T-cell (primary cell): ENCODE measurements at regions not wholly inside any gene's neighbourhood (a gene's known extent, or its start where the extent isn't known, plus 50 kb on each side); places are given as distances from the start of the nearest gene placed in this dataset.

Experiments used
- ATAC-seq, 4 experiments: fragments of 200-7000 bp in 3 of 4; fragments of 150-1000 bp in 1 of 4; cut with Tn5 transposase; replicated peaks in 1 of 4; 1 replicate in 3 of 4; 2 replicates in 1 of 4; pipeline ENCODE4 v1.10.0; 2021; ENCODE audit warnings: moderate library complexity in 3 of 4, mild to moderate bottlenecking in 2 of 4, moderate number of reproducible peaks in 1 of 4
- CTCF ChIA-PET, 2 donors: fragments of 300-600 bp; sonication (Branson Sonifier 250); formaldehyde crosslinking; loops; one replicate each; lab custom pipeline; 2022; ENCODE audit warnings: antibody characterized with exemption in 2 of 2; lab: Charles Lee
- POLR2A ChIA-PET, 2 donors: fragments of 300-600 bp; sonication (Branson Sonifier 250); formaldehyde crosslinking; loops; one replicate each; lab custom pipeline; 2022; ENCODE audit warnings: antibody characterized with exemption in 2 of 2; lab: Charles Lee
- DNase-seq, 35 experiments: peaks; one replicate each; pipeline versions ENCODE4 v3.0.0 to v3.0.0-alpha.2; 2013 to 2023
- H3K27ac ChIP-seq: one replicate; pipeline ENCODE4 v1.5.1; 2013; ENCODE audit warnings: low read length
- H3K27me3 ChIP-seq, 2 experiments: replicated peaks in 1 of 2; 1 replicate in 1 of 2; 2 replicates in 1 of 2; pipeline versions ENCODE4 v1.6.1 to v1.7.0; 2013; ENCODE audit warnings: low read length in 1 of 2, mixed read lengths in 1 of 2; ENCODE audit not compliant: control insufficient read depth in 2 of 2, insufficient read depth in 2 of 2; ENCODE audit errors: extremely low read depth in 1 of 2
- H3K36me3 ChIP-seq, 2 donors: 1 replicate in 1 of 2; 2 replicates in 1 of 2; pipeline versions ENCODE4 v1.6.1 to v1.7.0; 2013; ENCODE audit warnings: low read length in 1 of 2; ENCODE audit not compliant: control insufficient read depth in 2 of 2, insufficient read depth in 1 of 2; ENCODE audit errors: extremely low read depth in 1 of 2
- H3K4me1 ChIP-seq, 2 experiments: 1 replicate in 1 of 2; 2 replicates in 1 of 2; pipeline versions ENCODE4 v1.6.1 to v1.7.0; 2013; ENCODE audit warnings: low read length in 2 of 2, mixed read lengths in 1 of 2; ENCODE audit not compliant: insufficient read depth in 2 of 2, control insufficient read depth in 1 of 2; ENCODE audit errors: extremely low read depth in 1 of 2
- H3K4me3 ChIP-seq, 2 donors: 1 replicate in 1 of 2; 2 replicates in 1 of 2; pipeline versions ENCODE4 v1.5.1 to v1.7.0; 2013; ENCODE audit warnings: mild to moderate bottlenecking in 2 of 2, low read length in 1 of 2, moderate library complexity in 1 of 2; ENCODE audit not compliant: control insufficient read depth in 1 of 2; ENCODE audit errors: extremely low read depth in 1 of 2
- H3K9me3 ChIP-seq: 2 replicates; pipeline ENCODE4 v1.7.0; 2013
- H3K27ac Mint-ChIP-seq, 2 donors: one replicate each; pipeline ENCODE4 v1.8.0; 2020 to 2021; ENCODE audit warnings: mild to moderate bottlenecking in 2 of 2, mixed read lengths in 2 of 2
- H3K27me3 Mint-ChIP-seq, 2 donors: one replicate each; pipeline ENCODE4 v1.8.0; 2021 to 2022; ENCODE audit warnings: mixed read lengths in 2 of 2
- H3K36me3 Mint-ChIP-seq: one replicate; pipeline ENCODE4 v1.8.0; 2021; ENCODE audit warnings: mixed read lengths
- H3K4me1 Mint-ChIP-seq, 3 donors: one replicate each; pipeline ENCODE4 v1.8.0; 2020 to 2022; ENCODE audit warnings: mixed read lengths in 3 of 3, mild to moderate bottlenecking in 1 of 3
- H3K4me3 Mint-ChIP-seq, 3 donors: one replicate each; pipeline ENCODE4 v1.8.0; 2020 to 2022; ENCODE audit warnings: mild to moderate bottlenecking in 3 of 3, mixed read lengths in 3 of 3, moderate library complexity in 3 of 3
- H3K9me3 Mint-ChIP-seq, 3 donors: one replicate each; pipeline ENCODE4 v1.8.0; 2020 to 2022; ENCODE audit warnings: mixed read lengths in 3 of 3
- WGBS: methylation state at CpG from one replicate; pipeline ENCODE4 v1.1.5; 2013; ENCODE audit warnings: missing lambda C conversion rate; ENCODE audit not compliant: insufficient coverage; 5-methylcytosine and 5-hydroxymethylcytosine counted together

DNA sequence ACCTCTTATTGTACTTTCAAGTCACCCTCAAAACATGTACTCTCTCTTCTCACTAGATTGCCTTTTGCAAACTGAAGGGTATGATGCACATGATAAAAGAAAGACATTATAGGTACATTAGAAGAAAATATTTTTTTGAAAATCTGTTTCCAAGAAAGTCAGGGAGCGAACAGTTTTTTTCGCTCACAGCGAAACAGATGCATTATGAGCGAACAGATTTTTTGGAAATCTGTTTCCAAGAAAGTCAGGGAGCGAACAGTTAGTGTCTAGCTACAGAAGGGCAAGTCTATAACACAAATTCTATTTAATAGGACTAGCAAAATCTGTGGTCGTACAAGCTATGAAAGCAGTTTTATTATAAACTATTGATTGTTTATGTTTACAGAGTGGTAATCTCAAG, 296.2 kb upstream of the ANO3 start:
- WGBS = no CpG with 5 or more reads among the region's 6 CpGs
- Histone ChIP-seq H3K4me1 (no peaks in the 10 kb centered on the region), H3K27me3 (no peaks in the 10 kb centered on the region), H3K36me3 (no peaks in the 10 kb centered on the region), H3K4me3 (no peak overlapping the region), H3K27ac (no peak overlapping the region), H3K9me3 (no peaks in the 10 kb centered on the region)
- POLR2A ChIA-PET = no interaction called here
- Mint-ChIP-seq H3K36me3 (no peaks in the 10 kb centered on the region), H3K9me3 (peaks cover 6 to 21% (median 18%) of the 10 kb centered on the region in 3 donors), H3K4me1 (no peaks in the 10 kb centered on the region), H3K27ac (no peak overlapping the region), H3K4me3 (no peak overlapping the region), H3K27me3 (no peaks in the 10 kb centered on the region)
- ATAC-seq = no peak
- CTCF ChIA-PET = no interaction called here
- DNase-seq = no peak

DNA sequence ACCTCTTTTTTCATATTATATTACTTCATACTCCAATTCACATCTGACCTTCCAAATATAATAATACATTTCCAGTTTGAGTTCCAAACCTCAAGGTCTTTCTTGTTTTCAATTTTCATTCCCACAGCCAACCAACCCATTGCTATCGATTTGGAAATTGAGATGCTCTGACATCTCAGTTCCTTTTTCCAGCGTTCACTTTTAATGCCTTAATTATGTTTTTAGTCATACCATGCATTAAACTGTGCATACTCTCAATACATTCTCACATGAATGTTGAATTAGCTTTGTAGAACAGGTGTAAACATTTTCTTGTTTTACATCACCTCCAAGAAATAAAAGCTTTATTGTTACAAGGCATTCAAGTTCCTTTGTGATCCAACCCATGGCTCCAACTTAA, 294.2 kb upstream of the ANO3 start:
- POLR2A ChIA-PET = no interaction called here
- Histone ChIP-seq H3K9me3 (no peaks in the 10 kb centered on the region), H3K4me1 (no peaks in the 10 kb centered on the region), H3K27me3 (no peaks in the 10 kb centered on the region), H3K36me3 (no peaks in the 10 kb centered on the region), H3K4me3 (no peak overlapping the region), H3K27ac (no peak overlapping the region)
- CTCF ChIA-PET = no interaction called here
- H3K4me1 Mint-ChIP-seq = no peaks in the 10 kb centered on the region
- H3K27me3 Mint-ChIP-seq = no peaks in the 10 kb centered on the region
- no peak overlapping the region for H3K4me3 Mint-ChIP-seq
- H3K9me3 Mint-ChIP-seq = peaks cover 6 to 21% (median 18%) of the 10 kb centered on the region in 3 donors
- ATAC-seq = no peak
- 86% methylated on average over 1 of the region's 2 CpGs for whole genome bisulfite sequencing
- no peak overlapping the region for H3K27ac Mint-ChIP-seq
- no peaks in the 10 kb centered on the region for H3K36me3 Mint-ChIP-seq
- no peak for DNase-seq

DNA sequence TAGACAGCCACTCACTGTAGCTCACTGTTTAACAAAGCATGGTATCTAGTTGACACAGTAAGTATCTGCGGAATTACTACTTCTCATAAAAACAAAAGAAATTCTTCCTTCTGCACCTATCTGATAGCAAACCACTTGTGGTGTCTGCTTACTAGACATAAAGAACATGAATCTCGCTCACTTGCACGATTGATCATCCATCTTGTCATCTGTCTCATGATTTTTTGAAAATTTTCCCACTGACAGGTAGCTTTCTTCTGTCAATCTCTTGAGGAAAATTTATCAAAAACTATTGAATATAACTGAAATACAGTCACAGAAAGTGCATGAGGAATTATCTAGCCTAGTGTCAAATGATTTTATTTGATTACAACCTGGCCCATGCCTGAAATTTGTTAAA, 291.6 kb upstream of the ANO3 start:
- no peaks in the 10 kb centered on the region for H3K27me3 Mint-ChIP-seq
- CTCF ChIA-PET = no interaction called here
- Histone ChIP-seq H3K27me3 (no peaks in the 10 kb centered on the region), H3K27ac (no peak overlapping the region), H3K9me3 (no peaks in the 10 kb centered on the region), H3K4me1 (no peaks in the 10 kb centered on the region), H3K4me3 (no peak overlapping the region), H3K36me3 (no peaks in the 10 kb centered on the region)
- WGBS = 70% methylated on average over 2 of the region's 3 CpGs
- no peak for ATAC-seq
- H3K4me3 Mint-ChIP-seq = no peak overlapping the region
- POLR2A ChIA-PET = no interaction called here
- no peak overlapping the region for H3K27ac Mint-ChIP-seq
- DNase-seq = no peak
- no peaks in the 10 kb centered on the region for H3K4me1 Mint-ChIP-seq
- no peaks in the 10 kb centered on the region for H3K36me3 Mint-ChIP-seq
- H3K9me3 Mint-ChIP-seq = peaks cover 3 to 17% (median 12%) of the 10 kb centered on the region in 3 donors

DNA sequence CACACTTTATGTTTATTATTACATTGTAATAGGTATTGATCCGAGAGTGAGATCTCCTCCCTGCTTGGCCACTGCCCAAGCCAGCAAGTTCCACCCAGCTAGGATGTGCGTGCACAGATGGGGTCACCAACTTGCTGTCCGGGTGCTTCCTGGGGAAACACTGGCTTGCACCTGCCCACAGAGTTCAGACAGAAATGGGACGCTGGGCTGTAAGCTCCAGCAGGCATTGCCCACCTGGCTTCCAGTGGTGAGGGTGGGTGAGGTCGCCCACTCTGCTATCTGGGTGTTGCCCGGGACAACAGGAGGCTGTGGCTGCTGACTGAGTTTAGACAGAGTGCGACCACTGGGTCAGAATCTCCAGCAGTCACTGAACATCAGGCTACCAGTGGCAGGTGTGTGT, 289.8 kb upstream of the ANO3 start:
- Histone ChIP-seq H3K4me3 (no peak overlapping the region), H3K27ac (no peak overlapping the region), H3K27me3 (no peaks in the 10 kb centered on the region), H3K4me1 (no peaks in the 10 kb centered on the region), H3K9me3 (no peaks in the 10 kb centered on the region), H3K36me3 (no peaks in the 10 kb centered on the region)
- CTCF ChIA-PET = no interaction called here
- Mint-ChIP-seq H3K27ac (no peak overlapping the region), H3K9me3 (peaks cover 3 to 12% (median 9%) of the 10 kb centered on the region in 3 donors), H3K4me1 (no peaks in the 10 kb centered on the region), H3K4me3 (no peak overlapping the region), H3K36me3 (no peaks in the 10 kb centered on the region), H3K27me3 (no peaks in the 10 kb centered on the region)
- 70% methylated on average over 7 of the region's 7 CpGs for WGBS
- POLR2A ChIA-PET = no interaction called here
- ATAC-seq (no peak), DNase-seq (no peak)

DNA sequence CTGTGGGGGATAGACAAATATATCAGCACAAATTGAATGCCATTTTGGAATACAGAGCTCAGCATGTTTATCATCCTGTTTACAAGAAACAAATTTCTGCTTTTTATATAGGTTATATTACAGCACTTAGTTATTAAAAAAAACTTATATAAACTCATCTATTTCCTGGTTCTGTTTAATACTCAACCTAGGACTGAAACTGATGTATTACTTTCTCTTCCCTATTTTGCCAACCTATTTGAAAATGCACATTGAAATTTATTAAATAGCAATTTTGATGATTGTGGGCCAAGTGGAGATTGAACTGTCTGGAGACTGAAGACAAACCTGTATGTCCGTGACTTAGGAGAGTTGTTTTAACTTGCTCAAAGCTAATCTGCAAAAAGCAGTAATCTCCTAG, 288.3 kb upstream of the ANO3 start:
- peaks cover 4 to 11% (median 8%) of the 10 kb centered on the region in 3 donors for H3K9me3 Mint-ChIP-seq
- Histone ChIP-seq H3K9me3 (no peaks in the 10 kb centered on the region), H3K36me3 (no peaks in the 10 kb centered on the region), H3K27ac (no peak overlapping the region), H3K27me3 (no peaks in the 10 kb centered on the region), H3K4me3 (no peak overlapping the region), H3K4me1 (no peaks in the 10 kb centered on the region)
- H3K27me3 Mint-ChIP-seq = no peaks in the 10 kb centered on the region
- CTCF ChIA-PET = no interaction called here
- H3K4me3 Mint-ChIP-seq = no peak overlapping the region
- no CpG with 5 or more reads among the region's 1 CpG for WGBS
- H3K27ac Mint-ChIP-seq = no peak overlapping the region
- no peaks in the 10 kb centered on the region for H3K4me1 Mint-ChIP-seq
- no peaks in the 10 kb centered on the region for H3K36me3 Mint-ChIP-seq
- no peak for ATAC-seq
- DNase-seq = no peak
- POLR2A ChIA-PET = no interaction called here

DNA sequence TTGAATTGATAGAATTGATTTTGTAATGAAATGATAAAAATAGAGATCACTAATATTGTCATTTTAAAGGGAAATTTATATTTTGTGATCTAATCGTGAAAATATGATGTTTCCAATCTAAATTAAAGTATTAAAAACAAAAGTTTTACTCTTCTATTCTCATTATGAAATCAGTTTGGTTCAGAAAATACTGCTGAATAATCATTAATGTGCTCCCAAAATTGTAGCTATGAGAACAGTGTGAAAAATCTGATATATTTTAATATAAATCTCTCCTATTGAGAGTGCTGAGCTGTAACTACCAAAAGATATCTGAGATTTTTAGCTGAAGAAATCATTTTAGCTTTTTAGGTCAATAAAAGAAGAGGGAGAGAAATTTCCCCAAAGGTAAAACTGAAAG, 287.5 kb upstream of the ANO3 start:
- no peak overlapping the region for H3K4me3 ChIP-seq
- no peaks in the 10 kb centered on the region for H3K4me1 Mint-ChIP-seq
- no peaks in the 10 kb centered on the region for H3K4me1 ChIP-seq
- DNase-seq = no peak
- H3K27ac ChIP-seq = no peak overlapping the region
- no peak overlapping the region for H3K27ac Mint-ChIP-seq
- peaks cover 4 to 11% (median 10%) of the 10 kb centered on the region in 3 donors for H3K9me3 Mint-ChIP-seq
- CTCF ChIA-PET = no interaction called here
- H3K9me3 ChIP-seq = no peaks in the 10 kb centered on the region
- POLR2A ChIA-PET = no interaction called here
- H3K27me3 ChIP-seq = no peaks in the 10 kb centered on the region
- H3K36me3 ChIP-seq = no peaks in the 10 kb centered on the region
- no peak overlapping the region for H3K4me3 Mint-ChIP-seq
- no peaks in the 10 kb centered on the region for H3K27me3 Mint-ChIP-seq
- ATAC-seq = no peak
- WGBS = no CpG with 5 or more reads among the region's 1 CpG
- no peaks in the 10 kb centered on the region for H3K36me3 Mint-ChIP-seq

DNA sequence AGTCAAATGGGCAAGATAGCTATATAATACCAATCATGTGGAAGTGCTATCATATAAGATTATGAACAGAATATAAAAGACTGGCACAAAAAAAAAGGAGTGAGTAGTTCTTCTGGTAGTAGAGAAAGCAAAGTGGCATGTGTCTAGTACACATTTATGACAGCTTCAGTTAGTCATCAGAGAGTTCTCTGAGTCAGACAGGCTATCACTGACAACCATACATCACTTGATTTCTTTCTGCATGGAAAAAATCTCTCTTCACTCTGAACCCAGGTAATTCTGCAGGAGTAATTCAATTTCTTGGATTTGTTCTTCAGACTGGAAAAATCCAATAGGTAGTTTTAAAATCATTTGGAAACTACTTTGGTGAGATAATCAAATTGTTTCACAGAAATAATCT, 286.8 kb upstream of the ANO3 start:
- Mint-ChIP-seq H3K36me3 (no peaks in the 10 kb centered on the region), H3K4me3 (no peak overlapping the region), H3K27me3 (no peaks in the 10 kb centered on the region), H3K4me1 (no peaks in the 10 kb centered on the region), H3K27ac (no peak overlapping the region), H3K9me3 (peaks cover 0 to 10% (median 10%) of the 10 kb centered on the region in 3 donors)
- POLR2A ChIA-PET = no interaction called here
- CTCF ChIA-PET = no interaction called here
- H3K27ac ChIP-seq = no peak overlapping the region
- H3K4me1 ChIP-seq = no peaks in the 10 kb centered on the region
- H3K36me3 ChIP-seq = no peaks in the 10 kb centered on the region
- ATAC-seq (no peak), DNase-seq (no peak)
- no peaks in the 10 kb centered on the region for H3K9me3 ChIP-seq
- H3K27me3 ChIP-seq = no peaks in the 10 kb centered on the region
- H3K4me3 ChIP-seq = no peak overlapping the region
